Stomach smooth muscle (tissue), 2 donors: ENCODE measurements at regions not wholly inside any gene's neighbourhood (a gene's known extent, or its start where the extent isn't known, plus 50 kb on each side); places are given as distances from the start of the nearest gene placed in this dataset.

ENCODE experiments used
- H3K27ac ChIP-seq: one replicate; pipeline ENCODE4 v1.7.0; 2013; ENCODE audit warnings: mild to moderate bottlenecking, low read length, inconsistent platforms
- H3K27me3 ChIP-seq, 2 donors: one replicate each; pipeline ENCODE4 v1.7.0; 2013; ENCODE audit warnings: low read length in 2 of 2; ENCODE audit not compliant: insufficient read depth in 2 of 2, control insufficient read depth in 1 of 2
- H3K36me3 ChIP-seq, 2 donors: one replicate each; pipeline ENCODE4 v1.7.0; 2013; ENCODE audit warnings: low read length in 2 of 2; ENCODE audit not compliant: control insufficient read depth in 2 of 2, insufficient read depth in 2 of 2
- H3K4me1 ChIP-seq: one replicate; pipeline ENCODE4 v1.7.0; 2013; ENCODE audit warnings: low read length; ENCODE audit not compliant: control insufficient read depth, insufficient read depth
- H3K4me3 ChIP-seq, 2 donors: one replicate each; pipeline ENCODE4 v1.7.0; 2013; ENCODE audit warnings: low read length in 2 of 2
- H3K9ac ChIP-seq, 2 donors: one replicate each; pipeline ENCODE4 v1.7.0; 2013; ENCODE audit warnings: low read length in 2 of 2, mild to moderate bottlenecking in 1 of 2
- H3K9me3 ChIP-seq, 2 donors: one replicate each; pipeline ENCODE4 v1.7.0; 2013; ENCODE audit warnings: low read length in 2 of 2; ENCODE audit not compliant: control insufficient read depth in 2 of 2
- donor health status: healthy.
- donor health status: Pancreatic carcinoma.

- no peak overlapping the region for H3K4me3 ChIP-seq
- no peaks in the 10 kb centered on the region for H3K4me1 ChIP-seq
- H3K36me3 ChIP-seq, result no peaks in the 10 kb centered on the region
- no peak overlapping the region for H3K9ac ChIP-seq
- no peaks in the 10 kb centered on the region for H3K9me3 ChIP-seq
- no peak overlapping the region for H3K27ac ChIP-seq
- H3K27me3 ChIP-seq, result no peaks in the 10 kb centered on the region
Measured at GRCh38 chr18:66728951-66729350, 125.1 kb upstream of the CDH19 start.

DNA sequence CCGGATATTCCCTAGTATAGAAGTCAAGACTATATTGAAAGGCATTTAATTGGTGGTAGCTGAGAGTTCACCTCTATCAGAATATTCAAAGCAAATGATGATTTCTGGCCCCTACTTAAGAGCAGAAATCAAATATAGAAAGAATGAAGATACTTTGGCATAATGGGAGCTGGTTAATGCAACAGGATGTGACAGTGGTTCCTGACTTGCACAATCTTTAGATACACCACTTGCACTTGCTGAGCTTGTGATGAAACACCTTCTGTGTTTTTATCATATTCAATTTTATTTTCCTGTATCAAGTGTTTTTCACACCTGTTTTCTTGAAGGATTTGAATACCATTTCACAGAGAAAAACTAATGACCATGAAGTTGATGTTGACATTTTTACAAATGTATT lies 124.1 kb upstream of the CDH19 start:
- Histone ChIP-seq H3K9me3 (no peaks in the 10 kb centered on the region), H3K27ac (no peak overlapping the region), H3K9ac (no peak overlapping the region), H3K4me1 (no peaks in the 10 kb centered on the region), H3K4me3 (no peak overlapping the region), H3K36me3 (no peaks in the 10 kb centered on the region), H3K27me3 (no peaks in the 10 kb centered on the region)

GRCh38 chr18:66724664-66725356 lies 120.9 kb upstream of the CDH19 start:
- no peaks in the 10 kb centered on the region for H3K36me3 ChIP-seq
- H3K9me3 ChIP-seq, result no peaks in the 10 kb centered on the region
- H3K4me3 ChIP-seq, result no peak overlapping the region
- no peaks in the 10 kb centered on the region for H3K4me1 ChIP-seq
- H3K27me3 ChIP-seq, result no peaks in the 10 kb centered on the region
- no peak overlapping the region for H3K27ac ChIP-seq
- H3K9ac ChIP-seq, result no peak overlapping the region

DNA sequence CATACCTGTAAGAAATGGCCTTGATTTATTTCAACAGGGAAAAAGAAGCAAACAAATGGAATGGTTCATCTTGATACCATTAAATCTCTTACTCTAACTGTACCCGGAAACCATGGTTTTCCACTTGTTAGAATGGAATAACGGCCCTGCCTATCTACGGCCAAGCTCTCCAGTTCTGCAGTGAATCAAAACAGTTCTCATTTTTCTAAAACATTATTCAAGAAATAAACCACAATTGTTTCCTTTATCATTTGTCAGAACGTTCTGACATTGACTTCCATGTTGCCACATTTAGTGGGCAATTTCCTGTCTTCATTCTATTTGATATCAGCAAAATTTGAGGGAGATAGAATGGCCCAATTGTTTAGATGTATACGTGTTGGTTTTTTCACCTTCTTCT lies 118.8 kb upstream of the CDH19 start:
- Histone ChIP-seq H3K4me1 (no peaks in the 10 kb centered on the region), H3K27ac (no peak overlapping the region), H3K4me3 (no peak overlapping the region), H3K9me3 (no peaks in the 10 kb centered on the region), H3K27me3 (no peaks in the 10 kb centered on the region), H3K9ac (no peak overlapping the region), H3K36me3 (no peaks in the 10 kb centered on the region)

DNA sequence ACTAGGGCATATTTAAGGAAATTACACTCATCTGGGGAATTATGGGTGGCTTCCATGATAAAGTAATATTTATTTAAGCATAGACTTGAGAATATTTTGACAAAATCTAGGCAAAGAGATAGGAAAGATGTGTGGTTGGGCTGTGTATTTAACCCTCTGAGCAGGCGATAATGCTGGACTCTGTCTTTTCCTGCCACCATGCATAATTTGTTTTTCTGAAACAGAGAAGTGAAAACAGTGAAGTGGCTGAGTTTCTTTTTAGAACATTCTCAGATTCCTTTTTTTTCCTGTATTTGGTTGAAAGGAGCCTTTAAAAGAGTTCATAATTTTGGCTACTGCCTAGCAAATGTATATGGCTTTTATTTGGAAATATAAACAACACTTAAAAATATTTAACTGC lies 104.8 kb upstream of the CDH19 start:
- H3K36me3 ChIP-seq, result no peaks in the 10 kb centered on the region
- H3K27me3 ChIP-seq, result no peaks in the 10 kb centered on the region
- H3K9ac ChIP-seq, result no peak overlapping the region
- H3K9me3 ChIP-seq, result no peaks in the 10 kb centered on the region
- H3K27ac ChIP-seq, result no peak overlapping the region
- H3K4me3 ChIP-seq, result no peak overlapping the region
- no peaks in the 10 kb centered on the region for H3K4me1 ChIP-seq

DNA sequence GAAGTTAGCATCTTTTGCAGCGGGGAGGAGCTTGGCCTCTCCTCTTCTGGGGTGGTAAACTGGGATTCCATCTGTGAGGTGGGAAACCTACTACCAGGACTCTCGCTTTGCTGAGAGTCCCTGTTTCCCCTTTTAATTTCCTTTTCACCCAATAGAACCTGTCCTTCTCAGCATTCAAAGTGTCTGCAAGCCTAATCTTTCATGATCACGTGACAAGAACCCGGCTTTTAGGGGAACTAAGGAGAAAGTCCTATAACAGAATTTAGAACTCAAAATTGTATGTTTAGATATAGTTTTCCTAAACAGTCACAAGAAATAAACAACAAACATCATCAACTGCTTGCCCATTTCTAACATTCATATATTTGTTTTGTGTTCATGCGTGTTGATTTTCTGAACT lies 103.6 kb upstream of the CDH19 start:
- H3K9ac ChIP-seq, result no peak overlapping the region
- no peak overlapping the region for H3K27ac ChIP-seq
- no peaks in the 10 kb centered on the region for H3K4me1 ChIP-seq
- H3K4me3 ChIP-seq, result no peak overlapping the region
- no peaks in the 10 kb centered on the region for H3K36me3 ChIP-seq
- no peaks in the 10 kb centered on the region for H3K27me3 ChIP-seq
- H3K9me3 ChIP-seq, result no peaks in the 10 kb centered on the region

DNA sequence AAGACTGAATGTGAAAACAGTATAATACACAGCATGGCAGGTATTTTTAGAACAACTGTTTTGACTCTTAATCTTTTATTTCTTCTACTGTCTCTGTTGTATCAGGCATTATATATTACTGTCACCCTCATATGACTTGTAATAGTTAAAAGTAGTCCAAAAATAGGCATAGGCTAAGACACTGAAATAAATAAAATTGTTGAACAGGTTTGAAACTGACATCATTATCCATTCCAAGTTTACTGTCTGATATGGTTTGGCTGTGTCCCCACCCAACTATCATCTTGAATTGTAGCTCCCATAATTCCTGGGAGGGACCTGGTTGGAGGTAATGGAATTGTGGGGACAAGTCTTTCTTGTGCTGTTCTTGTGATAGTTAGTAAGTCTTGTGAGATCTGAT lies 91.4 kb upstream of the CDH19 start:
- Histone ChIP-seq H3K4me1 (no peaks in the 10 kb centered on the region), H3K27me3 (no peaks in the 10 kb centered on the region), H3K9me3 (no peaks in the 10 kb centered on the region), H3K27ac (no peak overlapping the region), H3K36me3 (no peaks in the 10 kb centered on the region), H3K9ac (no peak overlapping the region), H3K4me3 (no peak overlapping the region)

DNA sequence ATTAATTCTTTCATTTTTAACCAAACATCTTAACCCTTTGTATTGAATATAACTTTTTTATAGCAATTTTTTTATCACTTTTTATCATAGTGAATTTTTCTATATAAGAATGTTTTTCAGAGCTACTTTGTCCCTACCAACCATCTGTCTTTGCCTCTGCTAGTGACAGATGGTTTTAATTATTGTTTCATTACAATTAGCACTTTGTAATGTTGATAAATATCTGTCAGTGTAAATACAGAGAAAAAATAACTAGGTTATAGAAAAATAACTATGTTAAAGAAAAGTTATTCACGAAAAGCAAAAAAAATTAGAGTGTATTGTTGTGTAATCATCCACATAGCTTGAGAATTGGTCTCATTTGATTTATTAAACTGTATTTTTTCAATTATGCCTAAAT lies 91.0 kb upstream of the CDH19 start:
- Histone ChIP-seq H3K27ac (no peak overlapping the region), H3K4me3 (no peak overlapping the region), H3K9me3 (no peaks in the 10 kb centered on the region), H3K36me3 (no peaks in the 10 kb centered on the region), H3K27me3 (no peaks in the 10 kb centered on the region), H3K9ac (no peak overlapping the region), H3K4me1 (no peaks in the 10 kb centered on the region)

- H3K9me3 ChIP-seq, result peaks cover 0 to 8% of the 10 kb centered on the region in 2 donors
- H3K9ac ChIP-seq, result no peak overlapping the region
- H3K4me1 ChIP-seq, result no peaks in the 10 kb centered on the region
- H3K4me3 ChIP-seq, result no peak overlapping the region
- H3K27ac ChIP-seq, result no peak overlapping the region
- H3K36me3 ChIP-seq, result no peaks in the 10 kb centered on the region
- no peaks in the 10 kb centered on the region for H3K27me3 ChIP-seq
Measured at GRCh38 chr18:66687635-66688034, 83.7 kb upstream of the CDH19 start.

GRCh38 chr18:66682855-66683322 lies 79.0 kb upstream of the CDH19 start:
- no peak overlapping the region for H3K4me3 ChIP-seq
- no peaks in the 10 kb centered on the region for H3K27me3 ChIP-seq
- H3K36me3 ChIP-seq, result no peaks in the 10 kb centered on the region
- H3K9me3 ChIP-seq, result peaks cover 0 to 8% of the 10 kb centered on the region in 2 donors
- no peaks in the 10 kb centered on the region for H3K4me1 ChIP-seq
- H3K9ac ChIP-seq, result no peak overlapping the region
- H3K27ac ChIP-seq, result no peak overlapping the region

GRCh38 chr18:66676699-66677098 lies 72.8 kb upstream of the CDH19 start:
- H3K4me3 ChIP-seq, result no peak overlapping the region
- no peak overlapping the region for H3K9ac ChIP-seq
- H3K27me3 ChIP-seq, result no peaks in the 10 kb centered on the region
- H3K36me3 ChIP-seq, result no peaks in the 10 kb centered on the region
- no peaks in the 10 kb centered on the region for H3K4me1 ChIP-seq
- no peaks in the 10 kb centered on the region for H3K9me3 ChIP-seq
- no peak overlapping the region for H3K27ac ChIP-seq
